ENCODE measurements at regions not wholly inside any gene's neighbourhood (a gene's known extent, or its start where the extent isn't known, plus 50 kb on each side); places are given as distances from the start of the nearest gene placed in this dataset.

DNA sequence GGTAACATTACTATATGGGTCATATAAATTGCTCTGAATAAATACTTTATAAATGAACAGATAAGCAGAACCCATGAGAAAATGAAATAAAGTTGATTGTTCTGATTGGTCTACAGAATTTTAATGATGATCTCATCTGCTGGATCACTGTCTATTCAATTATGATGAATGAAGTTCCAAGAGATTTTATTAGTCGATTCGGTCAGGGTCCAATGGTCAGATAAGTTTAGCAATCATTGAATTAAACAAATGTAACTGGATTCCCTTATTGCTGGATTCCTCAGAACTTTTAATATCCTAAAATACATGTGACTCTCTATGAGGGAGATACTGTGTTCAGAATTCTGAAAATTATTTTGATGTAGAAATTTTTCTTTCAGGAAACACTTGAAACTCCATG is 715.2 kb downstream of the EPM2A start:
- TF ChIP-seq ZBTB1 (CRISPR knock-in tag; IDR thresholded peaks at IDR 0.05; ENCODE audit: borderline replicate concordance) (no peak), POLR2A (IDR thresholded peaks at IDR 0.05; ENCODE audit: insufficient read depth in 1 of 2, low read depth in 2 of 2, low read length in 2 of 2) (no peak), NFYB (CRISPR knock-in tag; IDR thresholded peaks at IDR 0.05) (no peak), TAF1 (CRISPR knock-in tag; IDR thresholded peaks at IDR 0.05) (no peak)
- TF ChIP-seq, protein P1, sequence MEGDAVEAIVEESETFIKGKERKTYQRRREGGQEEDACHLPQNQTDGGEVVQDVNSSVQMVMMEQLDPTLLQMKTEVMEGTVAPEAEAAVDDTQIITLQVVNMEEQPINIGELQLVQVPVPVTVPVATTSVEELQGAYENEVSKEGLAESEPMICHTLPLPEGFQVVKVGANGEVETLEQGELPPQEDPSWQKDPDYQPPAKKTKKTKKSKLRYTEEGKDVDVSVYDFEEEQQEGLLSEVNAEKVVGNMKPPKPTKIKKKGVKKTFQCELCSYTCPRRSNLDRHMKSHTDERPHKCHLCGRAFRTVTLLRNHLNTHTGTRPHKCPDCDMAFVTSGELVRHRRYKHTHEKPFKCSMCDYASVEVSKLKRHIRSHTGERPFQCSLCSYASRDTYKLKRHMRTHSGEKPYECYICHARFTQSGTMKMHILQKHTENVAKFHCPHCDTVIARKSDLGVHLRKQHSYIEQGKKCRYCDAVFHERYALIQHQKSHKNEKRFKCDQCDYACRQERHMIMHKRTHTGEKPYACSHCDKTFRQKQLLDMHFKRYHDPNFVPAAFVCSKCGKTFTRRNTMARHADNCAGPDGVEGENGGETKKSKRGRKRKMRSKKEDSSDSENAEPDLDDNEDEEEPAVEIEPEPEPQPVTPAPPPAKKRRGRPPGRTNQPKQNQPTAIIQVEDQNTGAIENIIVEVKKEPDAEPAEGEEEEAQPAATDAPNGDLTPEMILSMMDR (CRISPR knock-in tag; IDR thresholded peaks at IDR 0.05), result no peak

Data from HepG2 (cell line).